Ectodermal cell (in vitro differentiated cells): ENCODE measurements at regions not wholly inside any gene's neighbourhood (a gene's known extent, or its start where the extent isn't known, plus 50 kb on each side); places are given as distances from the start of the nearest gene placed in this dataset.

Experiments
- H3K27ac ChIP-seq: 2 replicates; pipeline ENCODE4 v1.7.0; 2013; ENCODE audit warnings: mild to moderate bottlenecking, low read depth, low read length; ENCODE audit not compliant: insufficient read depth, poor library complexity, severe bottlenecking
- H3K27me3 ChIP-seq: 2 replicates; pipeline ENCODE4 v1.7.0; 2013; ENCODE audit warnings: mild to moderate bottlenecking, low read length; ENCODE audit not compliant: insufficient read depth, control insufficient read depth, poor library complexity, severe bottlenecking
- H3K36me3 ChIP-seq: one replicate; pipeline ENCODE4 v1.7.0; 2013; ENCODE audit warnings: low read length; ENCODE audit not compliant: control insufficient read depth, insufficient read depth
- H3K4me1 ChIP-seq: one replicate; pipeline ENCODE4 v1.7.0; 2013; ENCODE audit warnings: low read length; ENCODE audit not compliant: control insufficient read depth, insufficient read depth
- H3K4me3 ChIP-seq: 2 replicates; pipeline ENCODE4 v1.7.0; 2013; ENCODE audit warnings: low read depth, low read length, control low read depth; ENCODE audit not compliant: insufficient read depth
- H3K9me3 ChIP-seq: 2 replicates; pipeline ENCODE4 v1.7.0; 2013; ENCODE audit warnings: mild to moderate bottlenecking, low read length, moderate library complexity; ENCODE audit not compliant: control insufficient read depth
- WGBS, 2 experiments: methylation state at CpG; one replicate each; pipeline ENCODE4 v1.1.7; 2013; ENCODE audit warnings: missing lambda C conversion rate in 2 of 2; 5-methylcytosine and 5-hydroxymethylcytosine counted together

DNA sequence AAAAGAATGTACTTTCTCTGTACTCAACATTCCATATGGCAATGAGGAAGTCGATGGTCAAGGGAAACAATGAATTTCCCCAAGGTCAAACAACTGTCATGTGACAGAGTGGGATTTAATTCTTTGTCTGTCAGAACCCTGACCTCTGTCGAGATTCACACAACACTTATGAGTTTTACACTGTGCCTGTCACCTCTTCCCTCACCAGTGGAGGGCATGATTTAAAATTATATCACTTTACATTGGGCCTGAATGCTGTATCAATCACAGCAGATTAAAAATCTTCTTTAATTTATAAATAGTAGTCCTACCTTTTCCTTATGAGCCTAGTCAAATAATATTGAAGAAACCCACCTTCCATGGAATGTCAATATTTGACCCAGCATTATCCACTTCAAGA, 276.7 kb downstream of the CDH10 start:
- no peak overlapping the region for H3K4me3 ChIP-seq
- no peaks in the 10 kb centered on the region for H3K27me3 ChIP-seq
- H3K36me3 ChIP-seq = no peaks in the 10 kb centered on the region
- no peaks in the 10 kb centered on the region for H3K9me3 ChIP-seq
- WGBS, 2 experiments = 77 to 90% methylated on average over 2 of the region's 2 CpGs
- no peak overlapping the region for H3K27ac ChIP-seq
- no peaks in the 10 kb centered on the region for H3K4me1 ChIP-seq

DNA sequence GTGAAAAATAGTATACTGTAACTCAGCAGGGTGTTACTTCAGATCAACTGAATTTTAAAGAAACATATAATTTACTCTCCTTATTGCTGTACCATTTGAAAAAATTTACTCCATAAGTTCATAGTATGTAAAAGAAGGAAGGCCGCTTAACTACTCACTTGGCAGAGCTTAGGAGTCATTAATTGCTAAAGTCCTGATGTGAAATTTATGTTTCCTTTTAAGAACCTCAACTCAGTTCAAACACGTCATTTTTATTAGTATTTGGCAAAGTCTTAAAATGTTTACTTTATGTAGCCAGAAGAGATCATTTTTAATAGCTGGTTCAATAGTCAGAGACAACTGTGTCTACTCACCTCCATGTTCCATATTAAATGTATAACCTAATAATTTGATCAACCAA, 268.6 kb downstream of the CDH10 start:
- Histone ChIP-seq H3K4me3 (no peak overlapping the region), H3K27me3 (no peaks in the 10 kb centered on the region), H3K4me1 (no peaks in the 10 kb centered on the region), H3K9me3 (no peaks in the 10 kb centered on the region), H3K27ac (no peak overlapping the region), H3K36me3 (no peaks in the 10 kb centered on the region)
- WGBS, 2 experiments = 57 to 100% methylated on average over 1 to 2 of the region's 2 CpGs

DNA sequence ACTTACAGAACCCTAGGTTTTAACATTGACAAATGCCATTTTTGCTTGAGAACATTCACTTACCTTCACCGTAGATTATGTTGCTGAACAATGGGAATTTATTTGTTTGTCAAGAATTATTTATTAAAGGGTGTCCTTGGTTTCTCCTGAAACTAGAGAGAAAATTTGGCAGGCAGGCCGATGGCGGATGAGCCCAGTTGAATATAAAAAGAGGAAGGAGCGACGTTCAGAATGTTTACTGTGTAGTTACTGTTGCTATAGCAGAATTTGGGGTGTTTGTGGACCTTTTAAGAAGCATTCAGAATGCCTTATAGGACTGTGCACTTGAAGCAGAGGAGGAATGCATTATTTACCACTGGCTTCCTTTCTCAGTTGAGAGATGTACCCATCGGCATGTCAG, 268.2 kb downstream of the CDH10 start:
- Histone ChIP-seq H3K4me1 (no peaks in the 10 kb centered on the region), H3K27ac (no peak overlapping the region), H3K27me3 (no peaks in the 10 kb centered on the region), H3K9me3 (no peaks in the 10 kb centered on the region), H3K36me3 (no peaks in the 10 kb centered on the region), H3K4me3 (no peak overlapping the region)
- WGBS, 2 experiments = 97 to 98% methylated on average over 6 of the region's 6 CpGs

DNA sequence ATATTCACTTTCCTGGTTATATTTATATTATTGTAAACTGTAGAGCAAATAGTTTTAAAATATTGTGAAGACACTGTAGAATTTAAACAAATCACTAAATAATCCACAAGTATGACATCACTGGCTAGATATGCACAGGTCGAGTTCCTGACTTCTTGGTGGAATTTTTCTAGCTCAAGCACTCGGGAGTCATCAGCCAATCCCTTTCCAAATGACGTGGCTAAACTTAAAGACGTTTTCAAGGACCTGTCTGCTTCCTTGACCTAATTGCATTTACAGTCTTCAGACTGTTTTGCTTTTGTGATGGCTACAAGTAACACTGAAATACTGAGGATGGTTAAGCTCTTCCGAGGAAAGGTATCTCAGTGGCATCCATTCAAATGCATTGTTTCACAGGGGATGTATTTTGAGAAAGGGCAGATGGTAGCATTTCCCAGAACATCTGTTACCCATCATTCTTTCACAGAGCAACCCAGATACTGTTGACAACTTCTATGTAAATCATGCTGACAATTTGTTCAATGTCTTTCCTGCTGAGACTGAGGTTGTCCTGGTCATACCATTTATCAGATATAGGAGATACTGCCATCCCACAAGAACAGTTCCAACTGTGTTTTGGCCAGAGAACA, 262.8 kb downstream of the CDH10 start:
- H3K4me3 ChIP-seq = no peak overlapping the region
- H3K9me3 ChIP-seq = no peaks in the 10 kb centered on the region
- no peaks in the 10 kb centered on the region for H3K4me1 ChIP-seq
- WGBS, 2 experiments = 14 to 23% methylated on average over 5 of the region's 5 CpGs
- H3K27me3 ChIP-seq = no peaks in the 10 kb centered on the region
- H3K36me3 ChIP-seq = no peaks in the 10 kb centered on the region
- H3K27ac ChIP-seq = no peak overlapping the region

DNA sequence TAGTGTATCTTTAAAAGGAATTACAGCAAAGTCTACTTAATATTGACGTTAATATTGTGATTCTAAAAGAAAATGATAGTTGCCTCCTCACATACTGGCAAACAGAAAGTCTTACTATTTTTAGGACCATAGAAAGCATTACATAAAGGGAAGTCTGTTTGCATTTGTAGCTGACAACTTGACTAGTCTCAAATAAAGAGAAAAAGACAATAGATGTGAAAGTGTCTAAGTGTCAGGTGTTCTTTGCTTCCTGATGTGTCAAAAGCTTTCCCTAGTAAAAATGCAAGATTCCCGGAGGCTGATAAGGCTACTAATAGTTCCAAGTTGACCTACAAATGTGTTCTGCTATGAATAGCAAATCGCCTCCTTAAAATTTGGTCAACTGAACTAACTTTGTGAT, 259.7 kb downstream of the CDH10 start:
- Histone ChIP-seq H3K27ac (no peak overlapping the region), H3K9me3 (no peaks in the 10 kb centered on the region), H3K4me1 (no peaks in the 10 kb centered on the region), H3K36me3 (no peaks in the 10 kb centered on the region), H3K4me3 (no peak overlapping the region), H3K27me3 (no peaks in the 10 kb centered on the region)
- WGBS, 2 experiments = 97 to 98% methylated on average over 2 of the region's 3 CpGs

DNA sequence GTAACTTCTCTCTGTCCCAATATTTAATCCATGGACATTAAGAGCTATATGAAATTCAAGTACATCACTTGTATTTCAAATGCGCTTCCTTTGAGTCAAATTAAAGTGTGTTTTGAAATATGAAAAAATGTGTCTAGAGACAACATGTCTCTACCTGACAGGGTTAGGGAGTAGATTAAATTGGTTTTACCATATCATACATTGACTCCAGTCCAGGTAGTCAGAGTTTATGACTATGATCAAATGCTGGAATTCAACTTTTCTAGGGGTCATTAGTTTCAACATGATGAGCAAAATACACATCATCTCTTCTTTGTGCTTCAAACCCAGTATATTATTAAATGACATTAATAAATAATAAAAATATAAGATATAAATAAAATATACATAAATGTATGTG, 259.2 kb downstream of the CDH10 start:
- Histone ChIP-seq H3K4me1 (no peaks in the 10 kb centered on the region), H3K27ac (no peak overlapping the region), H3K27me3 (no peaks in the 10 kb centered on the region), H3K4me3 (no peak overlapping the region), H3K9me3 (no peaks in the 10 kb centered on the region), H3K36me3 (no peaks in the 10 kb centered on the region)
- 100% methylated on average over 1 of the region's 1 CpG; no CpG with 5 or more reads in 1 of the 2 experiments for WGBS, 2 experiments

DNA sequence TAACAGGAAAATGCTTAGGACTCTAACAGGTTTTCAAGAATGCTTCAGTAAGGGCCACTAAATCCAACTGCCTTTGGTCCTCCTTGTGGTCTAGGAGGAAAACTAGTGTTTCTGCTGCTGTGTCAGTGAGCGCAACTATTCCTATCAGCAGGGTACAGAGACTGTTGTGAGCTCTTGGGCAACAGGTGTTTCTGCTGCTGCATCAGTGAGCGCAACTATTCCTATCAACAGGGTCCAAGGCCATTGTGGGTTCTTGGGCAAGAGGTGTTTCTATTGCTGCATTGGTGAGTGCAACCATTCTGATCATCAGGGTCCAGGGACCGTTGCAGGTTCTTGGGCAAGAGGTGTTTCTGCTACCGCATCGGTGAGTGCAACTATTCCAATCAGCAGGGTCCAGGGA, 256.3 kb downstream of the CDH10 start:
- no peak overlapping the region for H3K27ac ChIP-seq

DNA sequence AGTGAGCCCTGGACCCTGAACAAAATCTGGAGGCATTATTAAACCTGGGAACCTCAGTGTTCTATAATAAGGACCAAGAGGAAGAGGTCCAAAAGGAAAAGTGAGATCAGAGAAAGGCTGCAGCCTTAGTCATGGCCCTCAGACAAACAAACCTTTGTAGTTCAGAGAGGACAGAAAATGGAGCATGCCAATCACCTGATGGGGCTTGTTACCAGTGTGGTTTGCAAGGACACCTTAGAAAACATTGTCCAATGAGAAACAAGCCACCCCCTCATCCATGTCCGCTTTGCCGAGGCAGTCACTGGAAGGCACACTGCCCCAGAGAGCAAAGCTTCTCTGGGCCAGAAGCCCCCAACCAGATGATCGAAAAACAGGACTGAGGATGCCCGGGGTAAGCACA, 254.8 kb downstream of the CDH10 start:
- no peak overlapping the region for H3K27ac ChIP-seq
- no peak overlapping the region for H3K4me3 ChIP-seq
- WGBS, 2 experiments = 91 to 95% methylated on average over 4 of the region's 4 CpGs

More for the DNA sequence above, 256.3 kb downstream of the CDH10 start:
- Histone ChIP-seq H3K36me3 (no peaks in the 10 kb centered on the region), H3K9me3 (no peaks in the 10 kb centered on the region), H3K27me3 (no peaks in the 10 kb centered on the region), H3K4me1 (no peaks in the 10 kb centered on the region), H3K4me3 (no peak overlapping the region)
- WGBS, 2 experiments = 95 to 97% methylated on average over 5 of the region's 5 CpGs

DNA sequence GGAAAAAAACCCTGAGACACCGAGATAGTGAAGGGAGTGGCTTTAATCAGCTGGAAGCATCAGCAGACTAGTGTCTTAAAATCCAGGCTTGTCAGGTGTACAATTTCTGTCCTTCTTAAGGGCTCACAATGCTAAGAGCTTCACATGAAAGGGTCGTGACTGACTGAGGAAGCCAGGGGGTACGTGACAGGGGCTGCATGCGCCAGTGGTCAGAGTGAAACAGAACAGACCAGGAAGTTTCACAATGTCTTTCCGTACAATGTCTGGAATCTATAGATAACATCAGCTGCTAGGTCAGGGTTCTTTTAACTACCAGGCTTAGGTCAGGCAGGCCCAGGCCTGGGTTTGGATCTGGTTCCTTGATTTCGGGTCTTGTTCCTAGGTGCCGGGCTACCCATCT, 253.0 kb downstream of the CDH10 start:
- Histone ChIP-seq H3K27me3 (no peaks in the 10 kb centered on the region), H3K36me3 (no peaks in the 10 kb centered on the region), H3K27ac (no peak overlapping the region), H3K4me1 (no peaks in the 10 kb centered on the region), H3K4me3 (no peak overlapping the region), H3K9me3 (no peaks in the 10 kb centered on the region)
- WGBS, 2 experiments = 94 to 96% methylated on average over 7 of the region's 7 CpGs

More for the DNA sequence above, 254.8 kb downstream of the CDH10 start:
- no peaks in the 10 kb centered on the region for H3K36me3 ChIP-seq
- no peaks in the 10 kb centered on the region for H3K9me3 ChIP-seq
- H3K4me1 ChIP-seq = no peaks in the 10 kb centered on the region
- H3K27me3 ChIP-seq = no peaks in the 10 kb centered on the region

DNA sequence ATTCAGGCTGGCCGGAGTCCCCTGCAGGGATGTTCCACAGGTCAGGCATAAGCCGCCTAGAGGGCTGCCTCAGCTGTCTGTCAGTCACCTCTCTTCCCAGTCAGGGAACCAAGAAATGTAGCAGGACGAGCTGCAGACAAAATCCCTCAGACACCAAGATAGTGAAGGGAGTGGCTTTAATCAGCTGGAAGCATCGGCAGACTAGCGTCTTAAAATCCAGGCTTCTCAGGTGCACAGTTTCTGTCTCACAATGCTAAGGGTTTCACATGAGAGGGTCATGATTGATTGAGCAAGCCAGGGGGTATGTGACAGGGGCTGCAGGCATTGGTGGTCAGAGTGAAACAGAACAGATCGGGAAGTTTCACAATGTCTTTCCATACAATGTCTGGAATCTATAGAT, 247.2 kb downstream of the CDH10 start:
- H3K9me3 ChIP-seq = no peaks in the 10 kb centered on the region
- H3K4me1 ChIP-seq = no peaks in the 10 kb centered on the region
- H3K36me3 ChIP-seq = no peaks in the 10 kb centered on the region
- WGBS, 2 experiments = 85 to 88% methylated on average over 6 of the region's 6 CpGs
- H3K27ac ChIP-seq = no peak overlapping the region
- no peaks in the 10 kb centered on the region for H3K27me3 ChIP-seq
- H3K4me3 ChIP-seq = no peak overlapping the region

DNA sequence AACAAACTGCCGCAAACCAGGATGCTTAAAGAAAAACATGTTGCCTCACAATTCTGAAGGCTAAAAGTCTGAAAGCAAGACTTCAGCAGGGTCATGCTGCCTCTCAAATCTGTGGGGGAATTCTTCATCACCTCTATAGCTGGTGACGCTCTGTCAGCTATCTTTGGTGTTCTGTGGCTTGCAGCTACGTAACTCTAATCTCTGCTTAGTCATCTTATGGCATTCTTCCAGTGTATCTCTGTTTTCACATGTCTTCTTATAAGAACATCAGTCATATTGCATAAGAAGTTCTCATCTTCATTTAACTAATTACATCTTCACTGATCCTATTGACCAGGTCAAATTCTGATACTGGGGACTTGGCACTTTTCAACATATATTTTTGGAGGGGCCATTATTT, 243.0 kb downstream of the CDH10 start:
- 62% methylated on average over 3 of the region's 3 CpGs for WGBS, 2 experiments
- no peaks in the 10 kb centered on the region for H3K4me1 ChIP-seq

More for the DNA sequence above, 243.0 kb downstream of the CDH10 start:
- Histone ChIP-seq H3K9me3 (no peaks in the 10 kb centered on the region), H3K4me3 (no peak overlapping the region), H3K27ac (no peak overlapping the region), H3K27me3 (no peaks in the 10 kb centered on the region), H3K36me3 (no peaks in the 10 kb centered on the region)
